AG09309 (cell line): ENCODE measurements at regions not wholly inside any gene's neighbourhood (a gene's known extent, or its start where the extent isn't known, plus 50 kb on each side); places are given as distances from the start of the nearest gene placed in this dataset.

ENCODE experiments used
- DNase-seq: peaks from one replicate; pipeline ENCODE4 v3.0.0-alpha.2; 2010; ENCODE audit warnings: low read depth
- H3K4me3 ChIP-seq: 2 replicates; pipeline ENCODE4 v1.5.1; 2011; ENCODE audit warnings: mild to moderate bottlenecking, low read depth, low read length, moderate library complexity; ENCODE audit not compliant: control insufficient read depth
- TF ChIP-seq, protein P1 (sequence below): IDR thresholded peaks from 2 replicates; pipeline ENCODE4 v1.5.1; 2011; ENCODE audit warnings: mild to moderate bottlenecking, low read depth, low read length, inconsistent platforms; ENCODE audit not compliant: insufficient read depth, control insufficient read depth; ENCODE audit errors: missing control alignments

DNA sequence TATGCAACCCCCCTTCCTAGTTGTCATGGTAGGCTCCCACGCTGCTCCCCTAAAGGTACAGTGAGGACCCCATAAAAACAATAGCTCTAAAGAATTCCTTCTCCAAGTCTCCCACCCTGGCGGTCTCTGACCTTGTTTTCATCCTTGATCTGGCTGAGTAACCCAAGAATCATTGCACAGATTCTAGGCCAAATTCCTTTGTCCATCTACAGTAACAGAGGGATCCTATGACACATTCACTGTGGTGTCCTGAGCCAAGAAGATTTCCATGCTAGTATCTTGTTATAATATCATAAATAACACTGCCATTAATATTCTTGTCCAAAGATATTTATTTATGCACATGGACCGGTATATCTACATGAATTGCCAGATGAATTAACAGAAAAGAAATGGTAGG lies 240.2 kb downstream of the CYP26B1 start:
- no peak for DNase-seq
- H3K4me3 ChIP-seq = no peak overlapping the region
- TF ChIP-seq, protein P1, sequence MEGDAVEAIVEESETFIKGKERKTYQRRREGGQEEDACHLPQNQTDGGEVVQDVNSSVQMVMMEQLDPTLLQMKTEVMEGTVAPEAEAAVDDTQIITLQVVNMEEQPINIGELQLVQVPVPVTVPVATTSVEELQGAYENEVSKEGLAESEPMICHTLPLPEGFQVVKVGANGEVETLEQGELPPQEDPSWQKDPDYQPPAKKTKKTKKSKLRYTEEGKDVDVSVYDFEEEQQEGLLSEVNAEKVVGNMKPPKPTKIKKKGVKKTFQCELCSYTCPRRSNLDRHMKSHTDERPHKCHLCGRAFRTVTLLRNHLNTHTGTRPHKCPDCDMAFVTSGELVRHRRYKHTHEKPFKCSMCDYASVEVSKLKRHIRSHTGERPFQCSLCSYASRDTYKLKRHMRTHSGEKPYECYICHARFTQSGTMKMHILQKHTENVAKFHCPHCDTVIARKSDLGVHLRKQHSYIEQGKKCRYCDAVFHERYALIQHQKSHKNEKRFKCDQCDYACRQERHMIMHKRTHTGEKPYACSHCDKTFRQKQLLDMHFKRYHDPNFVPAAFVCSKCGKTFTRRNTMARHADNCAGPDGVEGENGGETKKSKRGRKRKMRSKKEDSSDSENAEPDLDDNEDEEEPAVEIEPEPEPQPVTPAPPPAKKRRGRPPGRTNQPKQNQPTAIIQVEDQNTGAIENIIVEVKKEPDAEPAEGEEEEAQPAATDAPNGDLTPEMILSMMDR = no peak

DNA sequence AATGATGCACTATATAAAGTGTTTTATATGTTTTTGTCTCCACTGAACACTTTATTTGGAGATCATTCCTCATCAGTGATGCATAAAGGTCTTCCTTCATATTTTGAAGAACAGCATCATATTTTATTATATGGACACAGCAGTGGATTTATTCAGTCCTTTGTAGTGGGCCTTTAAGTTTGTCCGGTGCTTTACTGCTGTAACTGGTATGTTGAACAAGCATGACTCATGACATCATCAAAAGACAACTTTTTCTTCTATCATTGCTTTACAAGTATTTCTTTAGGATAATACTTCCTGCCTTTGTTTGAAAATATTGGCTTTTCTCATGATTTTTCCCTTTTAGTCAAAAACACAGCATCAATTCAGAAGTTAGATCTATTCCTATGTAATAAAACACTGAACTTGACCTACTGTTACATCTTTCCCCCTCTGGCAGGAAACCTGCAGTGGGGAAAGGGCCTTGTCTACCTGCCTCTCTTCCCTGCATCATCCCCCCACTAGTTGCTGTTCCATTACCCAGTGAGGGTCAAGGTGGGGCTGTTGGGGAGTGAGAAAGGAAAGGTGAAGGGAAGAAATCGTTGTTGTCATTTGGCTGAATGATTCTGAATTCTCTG lies 241.2 kb downstream of the CYP26B1 start:
- TF ChIP-seq, protein P1 = no peak
- H3K4me3 ChIP-seq = no peak overlapping the region
- no peak for DNase-seq

DNA sequence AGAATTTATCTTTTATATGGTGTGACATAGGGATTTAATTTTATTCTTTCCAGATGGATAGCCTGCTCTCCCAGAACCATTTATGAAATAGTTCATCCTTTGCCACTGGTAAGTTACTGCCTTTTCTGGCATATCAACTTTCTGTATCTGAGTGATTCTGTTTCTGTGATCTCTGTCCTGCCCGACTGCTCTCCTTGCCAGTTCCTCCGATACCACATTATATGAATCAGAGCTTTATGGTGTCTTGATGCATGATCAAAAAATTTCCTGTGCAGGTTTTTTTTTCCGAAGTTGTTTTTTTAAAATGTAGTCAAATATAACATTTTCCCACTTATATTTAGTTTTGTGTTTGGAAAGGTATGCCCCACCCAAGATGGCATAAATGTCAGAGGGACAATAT lies 242.5 kb downstream of the CYP26B1 start:
- DNase-seq = peak; percentile 31
- no peak overlapping the region for H3K4me3 ChIP-seq
- TF ChIP-seq, protein P1 = no peak

DNA sequence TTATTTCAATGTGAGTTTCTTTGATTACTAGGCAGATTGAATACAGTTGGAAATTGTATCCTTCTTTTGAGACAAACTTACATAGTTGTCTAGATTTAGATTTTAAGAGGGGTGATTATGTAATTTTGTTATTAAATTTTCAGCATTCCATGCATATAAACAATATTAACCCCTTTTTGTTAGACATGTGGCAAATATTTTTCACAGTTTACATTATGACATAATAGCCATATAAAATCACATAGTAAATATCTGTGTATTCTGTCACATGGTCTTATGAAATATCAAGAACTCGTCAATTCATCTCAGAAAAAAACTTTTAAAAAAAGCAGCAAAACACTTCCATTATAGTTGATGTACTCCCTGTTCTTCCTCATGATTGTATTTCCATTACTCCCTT lies 243.8 kb downstream of the CYP26B1 start:
- H3K4me3 ChIP-seq = no peak overlapping the region
- TF ChIP-seq, protein P1 = no peak
- DNase-seq = no peak

DNA sequence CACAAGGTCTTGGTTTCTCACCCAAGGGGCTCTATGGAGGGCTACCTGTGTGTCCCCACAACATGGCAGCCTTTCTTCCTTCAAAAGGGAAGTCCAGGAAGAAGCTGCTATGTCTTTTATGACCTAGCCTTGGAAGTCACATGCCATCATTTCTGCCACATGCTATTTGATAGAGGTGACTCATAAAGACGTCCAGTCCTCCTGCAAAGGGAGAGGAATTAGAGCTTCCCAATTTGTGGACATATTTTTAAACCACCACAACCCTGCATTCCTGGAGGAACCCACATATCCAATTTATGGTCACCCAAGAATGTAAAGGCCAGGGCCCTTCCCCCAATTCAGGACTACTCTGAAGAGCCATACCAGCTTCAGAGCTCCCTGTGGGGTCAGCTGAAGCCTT lies 246.2 kb downstream of the CYP26B1 start:
- TF ChIP-seq, protein P1 = no peak
- H3K4me3 ChIP-seq = no peak overlapping the region
- DNase-seq = peak; percentile 27

DNA sequence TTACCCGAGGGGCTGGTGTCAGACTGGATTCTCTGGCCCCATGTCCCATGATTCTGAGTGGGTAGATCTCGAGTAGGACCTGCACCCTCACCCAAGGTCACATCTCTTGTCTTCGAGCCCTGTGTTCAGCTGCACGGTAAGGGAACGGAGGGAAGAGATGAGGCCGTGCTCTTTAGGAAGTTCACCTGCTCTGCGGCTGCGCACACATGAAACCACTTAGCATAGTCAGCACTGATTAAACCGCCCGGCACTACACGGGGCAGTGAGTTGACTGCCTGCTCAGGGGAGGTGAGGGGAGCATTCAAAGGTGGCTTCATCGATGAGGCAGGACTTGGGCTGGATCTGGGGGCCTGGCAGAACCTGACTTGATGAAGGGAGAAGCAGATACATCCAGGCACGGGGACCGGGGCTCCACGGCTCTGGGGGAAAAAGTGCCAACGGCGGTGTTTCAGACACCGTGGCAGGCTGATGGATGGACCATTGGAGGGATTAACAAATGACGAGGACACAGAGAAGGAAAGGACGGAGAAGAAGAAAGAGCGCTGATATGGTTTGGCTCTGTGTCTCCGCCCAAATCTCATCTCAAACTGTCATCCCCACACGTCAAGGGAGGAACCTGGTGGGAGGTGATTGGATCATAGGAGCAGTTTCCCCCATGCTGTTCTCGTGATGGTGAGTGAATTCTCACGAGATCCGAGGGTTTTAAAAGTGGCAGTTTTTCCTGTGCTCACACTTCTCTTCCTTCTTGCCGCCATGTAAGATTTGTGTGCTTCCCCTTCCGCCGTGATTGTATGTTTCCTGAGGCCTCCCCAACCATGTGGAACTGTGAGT lies 248.6 kb downstream of the CYP26B1 start:
- DNase-seq = no peak
- TF ChIP-seq, protein P1 = no peak

More for the DNA sequence above, 248.6 kb downstream of the CYP26B1 start:
- no peak overlapping the region for H3K4me3 ChIP-seq
